Activated CD8-positive, alpha-beta T cell treated with anti-CD3 and anti-CD28 coated beads, Interleukin-2, amount 10 ng/mL, durations not matched to agents 7 days and 5 days (primary cell): ENCODE measurements at regions not wholly inside any gene's neighbourhood (a gene's known extent, or its start where the extent isn't known, plus 50 kb on each side); places are given as distances from the start of the nearest gene placed in this dataset.

Experiments used
- ATAC-seq: fragments of 150-1000 bp; cut with Tn5 transposase; one replicate; pipeline ENCODE4 v1.10.0; 2021; ENCODE audit warnings: moderate library complexity
- CTCF ChIA-PET: fragments of 350-600 bp; sonication (Branson Sonifier 250); formaldehyde crosslinking; loops from one replicate; lab custom pipeline; 2021; ENCODE audit warnings: antibody characterized with exemption; lab: Charles Lee
- POLR2A ChIA-PET: fragments of 350-600 bp; sonication (Branson Sonifier 250); formaldehyde crosslinking; loops from one replicate; lab custom pipeline; 2021; ENCODE audit warnings: antibody characterized with exemption; lab: Charles Lee
- DNase-seq: peaks from one replicate; pipeline ENCODE4 v3.0.0-alpha.2; 2020
- H3K27ac Mint-ChIP-seq: one replicate; pipeline ENCODE4 v1.8.0; 2021; ENCODE audit warnings: mild to moderate bottlenecking, mixed read lengths
- H3K27me3 Mint-ChIP-seq: one replicate; pipeline ENCODE4 v1.8.0; 2021; ENCODE audit warnings: low read depth, mixed read lengths
- H3K36me3 Mint-ChIP-seq: one replicate; pipeline ENCODE4 v1.8.0; 2021; ENCODE audit warnings: low read depth, mixed read lengths
- H3K4me1 Mint-ChIP-seq: one replicate; pipeline ENCODE4 v1.8.0; 2021; ENCODE audit warnings: low read depth, mixed read lengths
- H3K4me3 Mint-ChIP-seq: one replicate; pipeline ENCODE4 v1.8.0; 2021; ENCODE audit warnings: mild to moderate bottlenecking, mixed read lengths
- H3K9me3 Mint-ChIP-seq: one replicate; pipeline ENCODE4 v1.8.0; 2022; ENCODE audit warnings: mixed read lengths; ENCODE audit not compliant: insufficient read depth

- Mint-ChIP-seq H3K4me3 (no peak overlapping the region), H3K4me1 (no peaks in the 10 kb centered on the region), H3K36me3 (no peaks in the 10 kb centered on the region), H3K27ac (no peak overlapping the region), H3K9me3 (no peaks in the 10 kb centered on the region), H3K27me3 (no peaks in the 10 kb centered on the region)
- CTCF ChIA-PET, result no interaction called here
- ATAC-seq (no peak), DNase-seq (no peak)
- POLR2A ChIA-PET, result no interaction called here
These were observed 343.8 kb downstream of the CAAP1 start for GRCh38 chr9:26548781-26549290.

- DNase-seq (no peak), ATAC-seq (no peak)
- H3K27me3 Mint-ChIP-seq, result no peaks in the 10 kb centered on the region
- POLR2A ChIA-PET, result no interaction called here
- H3K4me3 Mint-ChIP-seq, result no peak overlapping the region
- no peaks in the 10 kb centered on the region for H3K36me3 Mint-ChIP-seq
- no peaks in the 10 kb centered on the region for H3K4me1 Mint-ChIP-seq
- CTCF ChIA-PET, result no interaction called here
- peaks cover 6% of the 10 kb centered on the region for H3K9me3 Mint-ChIP-seq
- H3K27ac Mint-ChIP-seq, result no peak overlapping the region
These were observed 352.6 kb downstream of the CAAP1 start for GRCh38 chr9:26539867-26540493.

GRCh38 chr9:26537211-26537610 lies 355.4 kb downstream of the CAAP1 start:
- DNase-seq, result no peak
- ATAC-seq, result no peak
- Mint-ChIP-seq H3K27me3 (no peaks in the 10 kb centered on the region), H3K9me3 (peaks cover 6% of the 10 kb centered on the region), H3K27ac (no peak overlapping the region), H3K36me3 (no peaks in the 10 kb centered on the region), H3K4me1 (no peaks in the 10 kb centered on the region), H3K4me3 (no peak overlapping the region)
- CTCF ChIA-PET, result no interaction called here
- POLR2A ChIA-PET, result no interaction called here

- Mint-ChIP-seq H3K4me1 (no peaks in the 10 kb centered on the region), H3K36me3 (no peaks in the 10 kb centered on the region), H3K9me3 (no peaks in the 10 kb centered on the region), H3K27me3 (no peaks in the 10 kb centered on the region), H3K27ac (no peak overlapping the region), H3K4me3 (no peak overlapping the region)
- POLR2A ChIA-PET, result no interaction called here
- ATAC-seq (no peak), DNase-seq (no peak)
- CTCF ChIA-PET, result no interaction called here
These were observed 357.5 kb downstream of the CAAP1 start for GRCh38 chr9:26535151-26535550.

GRCh38 chr9:26530841-26531240 lies 361.8 kb downstream of the CAAP1 start:
- no peaks in the 10 kb centered on the region for H3K27me3 Mint-ChIP-seq
- POLR2A ChIA-PET, result no interaction called here
- H3K4me1 Mint-ChIP-seq, result no peaks in the 10 kb centered on the region
- no peak overlapping the region for H3K27ac Mint-ChIP-seq
- H3K36me3 Mint-ChIP-seq, result no peaks in the 10 kb centered on the region
- CTCF ChIA-PET, result no interaction called here
- H3K9me3 Mint-ChIP-seq, result no peaks in the 10 kb centered on the region
- no peak overlapping the region for H3K4me3 Mint-ChIP-seq
- ATAC-seq, result no peak
- DNase-seq, result no peak

GRCh38 chr9:26527931-26528330 lies 364.7 kb downstream of the CAAP1 start:
- H3K27me3 Mint-ChIP-seq, result no peaks in the 10 kb centered on the region
- no peak for ATAC-seq

GRCh38 chr9:26524267-26524666 lies 368.3 kb downstream of the CAAP1 start:
- H3K36me3 Mint-ChIP-seq, result no peaks in the 10 kb centered on the region
- DNase-seq (no peak), ATAC-seq (no peak)
- no peaks in the 10 kb centered on the region for H3K27me3 Mint-ChIP-seq
- peaks cover 4% of the 10 kb centered on the region for H3K9me3 Mint-ChIP-seq
- no peak overlapping the region for H3K27ac Mint-ChIP-seq
- H3K4me1 Mint-ChIP-seq, result no peaks in the 10 kb centered on the region
- POLR2A ChIA-PET, result no interaction called here
- no peak overlapping the region for H3K4me3 Mint-ChIP-seq
- CTCF ChIA-PET, result no interaction called here

More at GRCh38 chr9:26527931-26528330, 364.7 kb downstream of the CAAP1 start:
- H3K4me1 Mint-ChIP-seq, result no peaks in the 10 kb centered on the region
- ChIA-PET POLR2A (no interaction called here), CTCF (no interaction called here)
- H3K27ac Mint-ChIP-seq, result no peak overlapping the region
- no peak overlapping the region for H3K4me3 Mint-ChIP-seq
- no peaks in the 10 kb centered on the region for H3K9me3 Mint-ChIP-seq
- H3K36me3 Mint-ChIP-seq, result no peaks in the 10 kb centered on the region
- DNase-seq, result no peak

- Mint-ChIP-seq H3K36me3 (no peaks in the 10 kb centered on the region), H3K4me3 (no peak overlapping the region), H3K4me1 (no peaks in the 10 kb centered on the region), H3K9me3 (peaks cover 4% of the 10 kb centered on the region), H3K27me3 (no peaks in the 10 kb centered on the region), H3K27ac (no peak overlapping the region)
- no peak for ATAC-seq
- ChIA-PET POLR2A (no interaction called here), CTCF (no interaction called here)
- no peak for DNase-seq
These were observed 369.0 kb downstream of the CAAP1 start for GRCh38 chr9:26523577-26523976.

GRCh38 chr9:26520141-26520540 lies 372.5 kb downstream of the CAAP1 start:
- Mint-ChIP-seq H3K9me3 (peaks cover 4% of the 10 kb centered on the region), H3K4me3 (no peak overlapping the region), H3K4me1 (no peaks in the 10 kb centered on the region), H3K36me3 (no peaks in the 10 kb centered on the region), H3K27ac (no peak overlapping the region), H3K27me3 (no peaks in the 10 kb centered on the region)
- POLR2A ChIA-PET, result no interaction called here
- DNase-seq (no peak), ATAC-seq (no peak)
- CTCF ChIA-PET, result no interaction called here

GRCh38 chr9:26516773-26517343 lies 375.7 kb downstream of the CAAP1 start:
- no peak for ATAC-seq
- Mint-ChIP-seq H3K9me3 (peaks cover 4% of the 10 kb centered on the region), H3K4me3 (no peak overlapping the region), H3K27me3 (no peaks in the 10 kb centered on the region), H3K36me3 (no peaks in the 10 kb centered on the region), H3K4me1 (no peaks in the 10 kb centered on the region), H3K27ac (no peak overlapping the region)
- ChIA-PET POLR2A (no interaction called here), CTCF (no interaction called here)
- no peak for DNase-seq

- Mint-ChIP-seq H3K9me3 (peaks cover 4% of the 10 kb centered on the region), H3K4me3 (no peak overlapping the region), H3K4me1 (no peaks in the 10 kb centered on the region), H3K27ac (no peak overlapping the region), H3K27me3 (no peaks in the 10 kb centered on the region), H3K36me3 (no peaks in the 10 kb centered on the region)
- ATAC-seq, result no peak
- DNase-seq, result no peak
- ChIA-PET CTCF (no interaction called here), POLR2A (no interaction called here)
These were observed 378.9 kb downstream of the CAAP1 start for GRCh38 chr9:26513730-26514129.

- ChIA-PET CTCF (no interaction called here), POLR2A (no interaction called here)
- ATAC-seq, result no peak
- Mint-ChIP-seq H3K36me3 (no peaks in the 10 kb centered on the region), H3K27ac (no peak overlapping the region), H3K9me3 (peaks cover 4% of the 10 kb centered on the region), H3K4me3 (no peak overlapping the region), H3K27me3 (no peaks in the 10 kb centered on the region), H3K4me1 (no peaks in the 10 kb centered on the region)
- DNase-seq, result no peak
These were observed 382.5 kb downstream of the CAAP1 start for GRCh38 chr9:26510137-26510536.

- CTCF ChIA-PET, result no interaction called here
- DNase-seq (no peak), ATAC-seq (no peak)
- Mint-ChIP-seq H3K9me3 (no peaks in the 10 kb centered on the region), H3K27ac (no peak overlapping the region), H3K4me3 (no peak overlapping the region), H3K4me1 (no peaks in the 10 kb centered on the region), H3K27me3 (no peaks in the 10 kb centered on the region), H3K36me3 (no peaks in the 10 kb centered on the region)
- POLR2A ChIA-PET, result no interaction called here
These were observed 383.7 kb downstream of the CAAP1 start for GRCh38 chr9:26508897-26509296.
